WI38 (cell line): ENCODE measurements at regions not wholly inside any gene's neighbourhood (a gene's known extent, or its start where the extent isn't known, plus 50 kb on each side); places are given as distances from the start of the nearest gene placed in this dataset.

Experiments used
- H3K4me3 ChIP-seq: 2 replicates; pipeline ENCODE4 v1.5.1; 2011; ENCODE audit warnings: low read depth, mild to moderate bottlenecking, control low read depth, low read length
- CTCF ChIP-seq: IDR thresholded peaks from 2 replicates; pipeline ENCODE4 v1.5.1; 2012; ENCODE audit warnings: low read depth, mild to moderate bottlenecking, control low read depth, low read length

GRCh38 chr15:37872661-37873060 lies 61.8 kb upstream of the TMCO5A start:
- no peak for TF ChIP-seq CTCF
- no peak overlapping the region for H3K4me3 ChIP-seq

GRCh38 chr15:37873336-37873735 lies 61.1 kb upstream of the TMCO5A start:
- H3K4me3 ChIP-seq: no peak overlapping the region
- no peak for TF ChIP-seq CTCF

GRCh38 chr15:37876900-37877299 lies 57.5 kb upstream of the TMCO5A start:
- TF ChIP-seq CTCF: no peak
- H3K4me3 ChIP-seq: no peak overlapping the region

GRCh38 chr15:37877851-37878741 lies 56.3 kb upstream of the TMCO5A start:
- no peak overlapping the region for H3K4me3 ChIP-seq

GRCh38 chr15:37880009-37880834 lies 54.2 kb upstream of the TMCO5A start:
- peak; percentile 57; the same call in 1 of the 2 replicates for TF ChIP-seq CTCF
- no peak overlapping the region for H3K4me3 ChIP-seq

More at GRCh38 chr15:37877851-37878741, 56.3 kb upstream of the TMCO5A start:
- no peak for TF ChIP-seq CTCF

GRCh38 chr15:37880835-37881153 lies 53.6 kb upstream of the TMCO5A start:
- no peak for TF ChIP-seq CTCF
- H3K4me3 ChIP-seq: no peak overlapping the region
